ENCODE measurements at regions not wholly inside any gene's neighbourhood (a gene's known extent, or its start where the extent isn't known, plus 50 kb on each side); places are given as distances from the start of the nearest gene placed in this dataset.

DNA sequence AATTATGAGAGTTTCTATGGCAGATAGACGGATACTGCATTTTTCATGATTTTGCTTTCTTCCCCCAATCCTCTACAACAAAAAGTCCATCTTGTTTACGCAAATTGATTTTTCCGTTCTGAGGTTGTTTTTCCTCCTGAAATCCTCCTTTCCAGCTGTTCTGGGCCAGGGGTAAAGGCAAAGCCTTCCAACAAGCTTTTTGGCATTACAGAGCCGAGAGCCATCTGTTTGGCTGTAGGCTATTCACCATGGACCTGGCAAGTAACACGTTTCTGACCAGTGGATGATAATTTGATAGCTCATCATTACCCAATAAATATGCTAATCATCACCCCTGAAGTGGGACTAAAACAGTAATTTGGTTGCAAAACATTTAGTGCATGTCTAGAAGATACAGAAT lies 226.5 kb downstream of the CBLN4 start:
- no peaks in the 10 kb centered on the region for H3K27me3 Mint-ChIP-seq (ENCODE audit: low read depth)
- H3K4me1 Mint-ChIP-seq (ENCODE audit: low read depth) = no peaks in the 10 kb centered on the region
- no peak for DNase-seq (ENCODE audit: low spot score)
- no peaks in the 10 kb centered on the region for H3K36me3 Mint-ChIP-seq (ENCODE audit: low read depth)
- no peak overlapping the region for H3K4me3 Mint-ChIP-seq (ENCODE audit: unreplicated experiment)
- H3K9me3 Mint-ChIP-seq (ENCODE audit: low read depth) = peaks cover 41% of the 10 kb centered on the region
- TF ChIP-seq, protein P1, sequence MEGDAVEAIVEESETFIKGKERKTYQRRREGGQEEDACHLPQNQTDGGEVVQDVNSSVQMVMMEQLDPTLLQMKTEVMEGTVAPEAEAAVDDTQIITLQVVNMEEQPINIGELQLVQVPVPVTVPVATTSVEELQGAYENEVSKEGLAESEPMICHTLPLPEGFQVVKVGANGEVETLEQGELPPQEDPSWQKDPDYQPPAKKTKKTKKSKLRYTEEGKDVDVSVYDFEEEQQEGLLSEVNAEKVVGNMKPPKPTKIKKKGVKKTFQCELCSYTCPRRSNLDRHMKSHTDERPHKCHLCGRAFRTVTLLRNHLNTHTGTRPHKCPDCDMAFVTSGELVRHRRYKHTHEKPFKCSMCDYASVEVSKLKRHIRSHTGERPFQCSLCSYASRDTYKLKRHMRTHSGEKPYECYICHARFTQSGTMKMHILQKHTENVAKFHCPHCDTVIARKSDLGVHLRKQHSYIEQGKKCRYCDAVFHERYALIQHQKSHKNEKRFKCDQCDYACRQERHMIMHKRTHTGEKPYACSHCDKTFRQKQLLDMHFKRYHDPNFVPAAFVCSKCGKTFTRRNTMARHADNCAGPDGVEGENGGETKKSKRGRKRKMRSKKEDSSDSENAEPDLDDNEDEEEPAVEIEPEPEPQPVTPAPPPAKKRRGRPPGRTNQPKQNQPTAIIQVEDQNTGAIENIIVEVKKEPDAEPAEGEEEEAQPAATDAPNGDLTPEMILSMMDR (IDR thresholded peaks at IDR 0.05) = no peak
- H3K27ac Mint-ChIP-seq (ENCODE audit: unreplicated experiment) = no peak overlapping the region

DNA sequence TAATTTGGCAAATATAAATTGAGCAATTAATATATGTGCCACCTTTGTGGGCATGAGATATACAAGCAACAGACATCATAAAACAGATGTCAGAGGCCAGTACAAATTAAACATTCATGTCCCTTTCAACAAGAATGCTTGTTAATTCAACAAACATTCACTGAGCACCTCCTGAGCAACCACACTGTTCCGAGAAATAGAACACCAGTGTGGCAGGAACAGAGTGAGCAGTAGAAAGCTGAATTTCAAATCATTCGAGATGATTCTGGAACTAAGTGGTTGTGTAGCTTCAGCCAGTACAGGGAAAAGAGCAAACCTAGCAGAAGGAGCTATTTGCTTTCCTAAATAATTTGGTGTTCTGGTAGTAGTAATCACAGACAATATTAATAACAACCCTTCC lies 227.7 kb downstream of the CBLN4 start:
- TF ChIP-seq, protein P1 (IDR thresholded peaks at IDR 0.05) = no peak
- H3K4me3 Mint-ChIP-seq (ENCODE audit: unreplicated experiment) = no peak overlapping the region
- H3K36me3 Mint-ChIP-seq (ENCODE audit: low read depth) = no peaks in the 10 kb centered on the region
- H3K27me3 Mint-ChIP-seq (ENCODE audit: low read depth) = no peaks in the 10 kb centered on the region
- no peak overlapping the region for H3K27ac Mint-ChIP-seq (ENCODE audit: unreplicated experiment)
- H3K4me1 Mint-ChIP-seq (ENCODE audit: low read depth) = no peaks in the 10 kb centered on the region
- peaks cover 39% of the 10 kb centered on the region for H3K9me3 Mint-ChIP-seq (ENCODE audit: low read depth)
- no peak for DNase-seq (ENCODE audit: low spot score)

DNA sequence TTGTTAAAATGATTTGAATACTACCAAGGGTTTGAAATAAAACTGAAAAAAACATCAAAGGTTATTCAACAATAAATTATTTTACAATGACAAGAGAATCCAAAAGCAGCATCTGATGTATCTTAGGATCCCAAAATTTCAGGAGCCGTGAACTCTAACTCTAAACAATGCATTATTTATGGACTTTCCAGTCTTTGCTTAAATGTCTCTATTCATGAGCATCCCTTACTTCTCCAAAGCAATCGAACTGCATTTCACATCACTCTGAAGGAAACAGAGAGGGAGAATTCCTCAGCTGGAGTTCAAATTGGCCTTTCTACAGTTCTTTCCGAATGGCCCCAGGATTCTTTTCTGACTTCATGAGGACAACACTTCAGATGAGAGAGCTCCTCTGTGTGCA lies 229.1 kb downstream of the CBLN4 start:
- H3K4me1 Mint-ChIP-seq (ENCODE audit: low read depth) = no peaks in the 10 kb centered on the region
- no peak overlapping the region for H3K27ac Mint-ChIP-seq (ENCODE audit: unreplicated experiment)
- TF ChIP-seq, protein P1 (IDR thresholded peaks at IDR 0.05) = no peak
- DNase-seq (ENCODE audit: low spot score) = no peak
- no peaks in the 10 kb centered on the region for H3K36me3 Mint-ChIP-seq (ENCODE audit: low read depth)
- no peak overlapping the region for H3K4me3 Mint-ChIP-seq (ENCODE audit: unreplicated experiment)
- no peaks in the 10 kb centered on the region for H3K27me3 Mint-ChIP-seq (ENCODE audit: low read depth)
- H3K9me3 Mint-ChIP-seq (ENCODE audit: low read depth) = peaks cover 35% of the 10 kb centered on the region

DNA sequence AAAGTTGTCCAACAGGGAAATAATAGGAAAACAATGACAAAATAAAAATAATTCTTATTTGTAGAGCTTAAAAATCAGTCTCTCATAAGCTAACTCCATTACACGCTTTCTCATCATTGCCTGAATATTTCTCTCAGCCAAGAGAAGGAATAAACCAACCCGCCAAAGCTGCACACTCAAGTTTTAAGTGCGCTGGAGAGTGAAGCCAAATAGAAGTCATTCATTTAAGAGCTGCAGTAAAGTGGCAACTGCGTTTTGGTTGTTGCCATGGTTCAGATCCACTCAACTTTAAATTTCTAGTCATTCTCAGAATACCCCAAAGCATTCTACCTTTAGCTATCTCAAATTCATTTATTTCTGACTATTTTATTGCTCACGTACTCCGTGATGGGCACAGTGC lies 230.7 kb downstream of the CBLN4 start:
- H3K27me3 Mint-ChIP-seq (ENCODE audit: low read depth) = no peaks in the 10 kb centered on the region
- no peaks in the 10 kb centered on the region for H3K4me1 Mint-ChIP-seq (ENCODE audit: low read depth)
- peaks cover 32% of the 10 kb centered on the region for H3K9me3 Mint-ChIP-seq (ENCODE audit: low read depth)

DNA sequence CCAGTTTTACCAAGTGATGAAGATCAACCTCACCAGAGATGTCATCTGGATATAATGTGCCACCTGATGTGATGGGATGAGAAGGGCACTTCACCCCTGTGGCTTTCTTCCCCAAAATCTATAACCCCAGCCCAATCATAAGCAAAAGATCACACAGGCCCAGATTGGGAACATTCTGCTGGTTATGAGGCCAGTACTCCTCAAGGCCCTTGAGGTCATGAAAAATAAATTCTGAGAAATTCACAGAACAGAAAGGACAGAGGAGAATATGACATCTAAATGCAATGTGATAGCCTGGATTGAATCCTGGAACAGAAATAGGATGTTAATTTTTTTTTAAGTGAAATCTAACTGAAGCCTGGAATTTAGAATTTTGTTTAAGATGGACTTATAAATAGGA lies 243.5 kb downstream of the CBLN4 start:
- Mint-ChIP-seq H3K4me1 (ENCODE audit: low read depth) (no peaks in the 10 kb centered on the region), H3K27ac (ENCODE audit: unreplicated experiment) (no peak overlapping the region), H3K27me3 (ENCODE audit: low read depth) (no peaks in the 10 kb centered on the region)

More for the DNA sequence above, 230.7 kb downstream of the CBLN4 start:
- TF ChIP-seq, protein P1 (IDR thresholded peaks at IDR 0.05) = no peak
- no peak overlapping the region for H3K4me3 Mint-ChIP-seq (ENCODE audit: unreplicated experiment)
- H3K27ac Mint-ChIP-seq (ENCODE audit: unreplicated experiment) = no peak overlapping the region
- H3K36me3 Mint-ChIP-seq (ENCODE audit: low read depth) = no peaks in the 10 kb centered on the region
- DNase-seq (ENCODE audit: low spot score) = no peak

More for the DNA sequence above, 243.5 kb downstream of the CBLN4 start:
- Mint-ChIP-seq H3K4me3 (ENCODE audit: unreplicated experiment) (no peak overlapping the region), H3K36me3 (ENCODE audit: low read depth) (no peaks in the 10 kb centered on the region), H3K9me3 (ENCODE audit: low read depth) (peaks cover 50% of the 10 kb centered on the region)
- TF ChIP-seq, protein P1 (IDR thresholded peaks at IDR 0.05) = no peak
- DNase-seq (ENCODE audit: low spot score) = no peak

Data from chondrocyte (in vitro differentiated cells).